ENCODE measurements at regions not wholly inside any gene's neighbourhood (a gene's known extent, or its start where the extent isn't known, plus 50 kb on each side); places are given as distances from the start of the nearest gene placed in this dataset.

DNA sequence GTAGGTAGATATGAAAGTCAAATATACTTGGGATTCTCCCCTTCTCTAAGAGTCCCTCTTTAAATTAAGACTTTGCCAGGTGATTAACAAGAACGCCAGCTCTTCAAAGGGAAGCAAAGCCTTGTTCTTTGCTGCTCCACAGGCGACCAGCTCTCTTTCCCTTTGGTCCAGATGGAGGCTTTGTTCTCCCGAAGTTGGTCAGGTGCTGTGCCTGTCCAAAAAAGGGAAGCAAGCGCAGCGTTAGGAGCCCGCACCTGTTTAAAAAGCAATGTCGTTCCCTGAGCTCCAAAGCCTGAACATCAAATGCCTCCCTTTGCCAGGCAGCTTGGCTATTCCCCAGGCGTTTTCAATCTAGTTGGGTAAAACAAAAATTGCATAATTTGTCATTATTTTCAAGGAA, 1913.1 kb upstream of the PIK3C3 start:
- H3K27me3 ChIP-seq (replicated peaks; ENCODE audit: control insufficient read depth, insufficient read depth, low read length): no peaks in the 10 kb centered on the region
- no peaks in the 10 kb centered on the region for H3K36me3 ChIP-seq (ENCODE audit: control insufficient read depth, insufficient read depth, low read length, severe bottlenecking)

GRCh38 chr18:40040574-40040973, 1914.5 kb upstream of the PIK3C3 start:
- Histone ChIP-seq H3K27me3 (replicated peaks; ENCODE audit: control insufficient read depth, insufficient read depth, low read length) (no peaks in the 10 kb centered on the region), H3K36me3 (ENCODE audit: control insufficient read depth, insufficient read depth, low read length, severe bottlenecking) (no peaks in the 10 kb centered on the region), H3K9ac (ENCODE audit: low read length) (no peak overlapping the region), H3K4me3 (ENCODE audit: low read length) (no peak overlapping the region), H3K4me1 (ENCODE audit: control insufficient read depth, insufficient read depth, low read length) (no peaks in the 10 kb centered on the region), H3K9me3 (ENCODE audit: control insufficient read depth, low read length) (no peaks in the 10 kb centered on the region)
- no peak for DNase-seq (ENCODE audit: low read depth)

More for the DNA sequence above, 1913.1 kb upstream of the PIK3C3 start:
- no peak overlapping the region for H3K4me3 ChIP-seq (ENCODE audit: low read length)
- H3K9ac ChIP-seq (ENCODE audit: low read length): no peak overlapping the region
- no peaks in the 10 kb centered on the region for H3K9me3 ChIP-seq (ENCODE audit: control insufficient read depth, low read length)
- DNase-seq (ENCODE audit: low read depth): no peak
- H3K4me1 ChIP-seq (ENCODE audit: control insufficient read depth, insufficient read depth, low read length): no peaks in the 10 kb centered on the region

DNA sequence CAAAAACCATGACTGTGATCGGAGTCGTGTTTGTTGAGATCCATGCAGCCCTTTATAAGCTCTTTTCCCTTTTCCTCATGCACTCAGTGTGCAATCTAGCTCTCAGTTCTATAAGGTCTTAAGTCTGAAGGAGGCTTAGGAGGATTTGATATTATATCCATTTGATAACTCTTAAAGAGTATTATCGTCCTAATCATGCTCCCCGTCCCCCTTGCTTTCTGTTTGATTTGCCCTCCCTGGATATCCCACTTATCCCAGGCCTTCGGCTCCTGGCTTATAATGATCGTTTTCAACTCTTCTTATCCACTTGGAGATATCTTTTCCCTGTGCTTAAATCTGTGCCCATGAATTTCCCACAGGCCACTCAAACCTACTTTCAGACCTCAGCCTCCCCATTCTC, 1917.7 kb upstream of the PIK3C3 start:
- no peak overlapping the region for H3K9ac ChIP-seq (ENCODE audit: low read length)
- peaks cover 3% of the 10 kb centered on the region for H3K9me3 ChIP-seq (ENCODE audit: control insufficient read depth, low read length)
- H3K4me3 ChIP-seq (ENCODE audit: low read length): no peak overlapping the region
- no peaks in the 10 kb centered on the region for H3K27me3 ChIP-seq (replicated peaks; ENCODE audit: control insufficient read depth, insufficient read depth, low read length)
- no peak for DNase-seq (ENCODE audit: low read depth)
- H3K4me1 ChIP-seq (ENCODE audit: control insufficient read depth, insufficient read depth, low read length): no peaks in the 10 kb centered on the region
- no peaks in the 10 kb centered on the region for H3K36me3 ChIP-seq (ENCODE audit: control insufficient read depth, insufficient read depth, low read length, severe bottlenecking)

- no peaks in the 10 kb centered on the region for H3K27me3 ChIP-seq (replicated peaks; ENCODE audit: control insufficient read depth, insufficient read depth, low read length)
- no peaks in the 10 kb centered on the region for H3K36me3 ChIP-seq (ENCODE audit: control insufficient read depth, insufficient read depth, low read length, severe bottlenecking)
- H3K4me1 ChIP-seq (ENCODE audit: control insufficient read depth, insufficient read depth, low read length): no peaks in the 10 kb centered on the region
- no peak for DNase-seq (ENCODE audit: low read depth)
- H3K9me3 ChIP-seq (ENCODE audit: control insufficient read depth, low read length): peaks cover 3% of the 10 kb centered on the region
- no peak overlapping the region for H3K9ac ChIP-seq (ENCODE audit: low read length)
- no peak overlapping the region for H3K4me3 ChIP-seq (ENCODE audit: low read length)
These were observed 1918.2 kb upstream of the PIK3C3 start for GRCh38 chr18:40036861-40037260.

- H3K4me1 ChIP-seq (ENCODE audit: control insufficient read depth, insufficient read depth, low read length): no peaks in the 10 kb centered on the region
- no peak for DNase-seq (ENCODE audit: low read depth)
- H3K27me3 ChIP-seq (replicated peaks; ENCODE audit: control insufficient read depth, insufficient read depth, low read length): no peaks in the 10 kb centered on the region
- no peak overlapping the region for H3K4me3 ChIP-seq (ENCODE audit: low read length)
- H3K9ac ChIP-seq (ENCODE audit: low read length): no peak overlapping the region
- H3K9me3 ChIP-seq (ENCODE audit: control insufficient read depth, low read length): peaks cover 3% of the 10 kb centered on the region
- no peaks in the 10 kb centered on the region for H3K36me3 ChIP-seq (ENCODE audit: control insufficient read depth, insufficient read depth, low read length, severe bottlenecking)
These were observed 1919.1 kb upstream of the PIK3C3 start for GRCh38 chr18:40035966-40036365.

DNA sequence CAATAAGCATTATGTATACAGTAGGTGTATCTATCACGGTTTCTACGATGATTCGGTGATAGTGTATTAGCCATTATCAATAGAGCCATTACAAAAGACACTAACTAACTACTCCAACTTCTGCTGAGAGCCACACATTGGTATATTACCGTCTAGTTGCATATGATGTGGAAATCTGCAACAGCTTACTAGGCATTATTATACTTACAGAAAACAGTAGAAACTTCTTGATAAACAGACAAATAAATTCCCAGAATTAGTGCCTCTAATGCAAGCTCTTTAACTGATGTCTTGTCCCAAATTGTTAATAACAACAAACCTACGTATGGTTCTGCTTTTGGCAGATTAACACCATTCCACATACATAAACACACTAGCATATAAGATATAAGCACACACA, 1923.0 kb upstream of the PIK3C3 start:
- Histone ChIP-seq H3K4me1 (ENCODE audit: control insufficient read depth, insufficient read depth, low read length) (no peaks in the 10 kb centered on the region), H3K36me3 (ENCODE audit: control insufficient read depth, insufficient read depth, low read length, severe bottlenecking) (no peaks in the 10 kb centered on the region), H3K9ac (ENCODE audit: low read length) (no peak overlapping the region), H3K27me3 (replicated peaks; ENCODE audit: control insufficient read depth, insufficient read depth, low read length) (no peaks in the 10 kb centered on the region), H3K9me3 (ENCODE audit: control insufficient read depth, low read length) (peaks cover 3% of the 10 kb centered on the region), H3K4me3 (ENCODE audit: low read length) (no peak overlapping the region)
- DNase-seq (ENCODE audit: low read depth): no peak

GRCh38 chr18:40031435-40031834, 1923.6 kb upstream of the PIK3C3 start:
- DNase-seq (ENCODE audit: low read depth): no peak
- H3K36me3 ChIP-seq (ENCODE audit: control insufficient read depth, insufficient read depth, low read length, severe bottlenecking): no peaks in the 10 kb centered on the region
- peaks cover 3% of the 10 kb centered on the region for H3K9me3 ChIP-seq (ENCODE audit: control insufficient read depth, low read length)
- H3K9ac ChIP-seq (ENCODE audit: low read length): no peak overlapping the region
- H3K27me3 ChIP-seq (replicated peaks; ENCODE audit: control insufficient read depth, insufficient read depth, low read length): no peaks in the 10 kb centered on the region
- H3K4me1 ChIP-seq (ENCODE audit: control insufficient read depth, insufficient read depth, low read length): no peaks in the 10 kb centered on the region
- no peak overlapping the region for H3K4me3 ChIP-seq (ENCODE audit: low read length)

- Histone ChIP-seq H3K4me1 (ENCODE audit: control insufficient read depth, insufficient read depth, low read length) (no peaks in the 10 kb centered on the region), H3K4me3 (ENCODE audit: low read length) (no peak overlapping the region), H3K36me3 (ENCODE audit: control insufficient read depth, insufficient read depth, low read length, severe bottlenecking) (no peaks in the 10 kb centered on the region), H3K27me3 (replicated peaks; ENCODE audit: control insufficient read depth, insufficient read depth, low read length) (peaks cover 3% of the 10 kb centered on the region), H3K9me3 (ENCODE audit: control insufficient read depth, low read length) (no peaks in the 10 kb centered on the region), H3K9ac (ENCODE audit: low read length) (no peak overlapping the region)
- no peak for DNase-seq (ENCODE audit: low read depth)
These were observed 1935.1 kb upstream of the PIK3C3 start for GRCh38 chr18:40019797-40020392.

GRCh38 chr18:40018266-40018665, 1936.8 kb upstream of the PIK3C3 start:
- peaks cover 3% of the 10 kb centered on the region for H3K27me3 ChIP-seq (replicated peaks; ENCODE audit: control insufficient read depth, insufficient read depth, low read length)
- H3K4me1 ChIP-seq (ENCODE audit: control insufficient read depth, insufficient read depth, low read length): peaks cover 1% of the 10 kb centered on the region
- DNase-seq (ENCODE audit: low read depth): no peak
- H3K36me3 ChIP-seq (ENCODE audit: control insufficient read depth, insufficient read depth, low read length, severe bottlenecking): no peaks in the 10 kb centered on the region
- H3K9ac ChIP-seq (ENCODE audit: low read length): no peak overlapping the region
- no peaks in the 10 kb centered on the region for H3K9me3 ChIP-seq (ENCODE audit: control insufficient read depth, low read length)
- peak overlapping the region; percentile 18 for H3K4me3 ChIP-seq (ENCODE audit: low read length)

DNA sequence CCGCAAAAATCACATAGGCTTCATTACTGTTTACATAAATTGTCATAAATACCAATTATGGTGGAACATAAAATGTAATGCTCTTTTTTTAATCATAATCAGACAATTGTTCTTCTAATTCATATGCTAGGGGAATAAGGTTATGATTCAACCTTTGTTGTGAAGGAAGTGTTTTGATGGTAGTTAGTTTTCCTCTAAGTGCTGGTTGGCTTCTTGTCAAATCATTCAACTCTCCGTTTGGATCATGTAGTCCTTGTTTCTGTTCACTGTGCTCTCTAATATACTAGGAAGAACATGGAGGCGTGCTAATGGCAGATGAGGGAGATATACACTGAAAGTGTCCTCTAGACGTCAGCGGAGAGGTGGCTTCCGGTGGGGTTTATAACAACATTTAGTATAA, 1938.0 kb upstream of the PIK3C3 start:
- no peak overlapping the region for H3K4me3 ChIP-seq (ENCODE audit: low read length)
- DNase-seq (ENCODE audit: low read depth): no peak
- H3K36me3 ChIP-seq (ENCODE audit: control insufficient read depth, insufficient read depth, low read length, severe bottlenecking): no peaks in the 10 kb centered on the region
- H3K4me1 ChIP-seq (ENCODE audit: control insufficient read depth, insufficient read depth, low read length): peaks cover 7% of the 10 kb centered on the region
- no peaks in the 10 kb centered on the region for H3K9me3 ChIP-seq (ENCODE audit: control insufficient read depth, low read length)
- H3K9ac ChIP-seq (ENCODE audit: low read length): no peak overlapping the region
- H3K27me3 ChIP-seq (replicated peaks; ENCODE audit: control insufficient read depth, insufficient read depth, low read length): no peaks in the 10 kb centered on the region

GRCh38 chr18:40016405-40016804, 1938.6 kb upstream of the PIK3C3 start:
- no peak overlapping the region for H3K9ac ChIP-seq (ENCODE audit: low read length)
- no peak overlapping the region for H3K4me3 ChIP-seq (ENCODE audit: low read length)
- H3K36me3 ChIP-seq (ENCODE audit: control insufficient read depth, insufficient read depth, low read length, severe bottlenecking): no peaks in the 10 kb centered on the region
- DNase-seq (ENCODE audit: low read depth): no peak
- H3K27me3 ChIP-seq (replicated peaks; ENCODE audit: control insufficient read depth, insufficient read depth, low read length): no peaks in the 10 kb centered on the region
- no peaks in the 10 kb centered on the region for H3K9me3 ChIP-seq (ENCODE audit: control insufficient read depth, low read length)
- H3K4me1 ChIP-seq (ENCODE audit: control insufficient read depth, insufficient read depth, low read length): peaks cover 7% of the 10 kb centered on the region

GRCh38 chr18:40013001-40013609, 1941.9 kb upstream of the PIK3C3 start:
- peaks cover 7% of the 10 kb centered on the region for H3K4me1 ChIP-seq (ENCODE audit: control insufficient read depth, insufficient read depth, low read length)
- no peaks in the 10 kb centered on the region for H3K9me3 ChIP-seq (ENCODE audit: control insufficient read depth, low read length)
- H3K27me3 ChIP-seq (replicated peaks; ENCODE audit: control insufficient read depth, insufficient read depth, low read length): no peaks in the 10 kb centered on the region
- DNase-seq (ENCODE audit: low read depth): peak; percentile 14
- no peaks in the 10 kb centered on the region for H3K36me3 ChIP-seq (ENCODE audit: control insufficient read depth, insufficient read depth, low read length, severe bottlenecking)
- H3K4me3 ChIP-seq (ENCODE audit: low read length): no peak overlapping the region
- H3K9ac ChIP-seq (ENCODE audit: low read length): no peak overlapping the region
